Stomach (tissue), 4 donors: ENCODE measurements at regions not wholly inside any gene's neighbourhood (a gene's known extent, or its start where the extent isn't known, plus 50 kb on each side); places are given as distances from the start of the nearest gene placed in this dataset.

Source experiments
- EP300 ChIP-seq: sonication (generic); formaldehyde crosslinking; IDR thresholded peaks from one replicate; pipeline ENCODE4 v1.6.1; 2017; ENCODE audit warnings: antibody characterized with exemption
- POLR2A ChIP-seq, 4 donors: fragments of 450-650 bp; IDR thresholded peaks; one replicate each; pipeline ENCODE4 v1.6.1; 2016; ENCODE audit warnings: antibody characterized with exemption in 4 of 4, control low read depth in 2 of 4, mild to moderate bottlenecking in 1 of 4, moderate library complexity in 1 of 4
- POLR2AphosphoS5 ChIP-seq, 3 donors: sonication (generic); formaldehyde crosslinking; IDR thresholded peaks; one replicate each; pipeline ENCODE4 v1.6.1; 2016; ENCODE audit warnings: antibody characterized with exemption in 3 of 3
- TF ChIP-seq, protein P1 (sequence below), 7 experiments: fragments of 450-650 bp in 4 of 7; fragments of 200-600 bp in 3 of 7; sonication (generic) in 3 of 7; IDR thresholded peaks; one replicate each; pipeline ENCODE4 v1.5.1; 2016 to 2019; ENCODE audit warnings: antibody characterized with exemption in 7 of 7, control low read depth in 2 of 7, mild to moderate bottlenecking in 1 of 7

DNA sequence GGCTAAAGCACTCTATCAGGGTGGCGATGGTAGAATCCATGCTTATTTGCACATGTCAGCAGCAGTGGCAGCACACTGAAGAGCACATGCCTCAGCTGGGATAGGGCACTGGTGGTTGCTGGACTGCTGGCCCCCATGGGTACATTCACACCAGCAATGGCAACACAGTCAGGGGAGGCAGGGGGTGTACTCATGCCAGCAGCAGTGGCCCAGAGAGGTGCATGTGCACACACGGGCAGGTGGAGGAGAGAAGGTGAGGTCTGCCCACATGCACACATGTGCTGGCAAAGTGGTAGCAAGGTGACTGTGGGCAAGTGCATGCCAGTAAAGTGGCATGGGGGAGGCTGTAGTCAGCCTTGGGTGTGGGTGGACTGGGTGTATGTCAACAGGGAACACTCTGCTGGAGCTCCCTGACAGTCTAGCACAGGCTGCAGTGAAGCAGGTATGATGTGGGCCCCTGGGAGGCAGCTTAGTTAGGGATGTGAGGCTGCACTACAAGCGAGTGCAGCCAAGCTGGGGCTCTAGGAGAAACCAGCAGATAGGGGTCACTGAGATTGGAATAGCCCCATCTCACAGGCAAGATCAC lies 53.9 kb upstream of the NPAP1 start:
- TF ChIP-seq, protein P1, sequence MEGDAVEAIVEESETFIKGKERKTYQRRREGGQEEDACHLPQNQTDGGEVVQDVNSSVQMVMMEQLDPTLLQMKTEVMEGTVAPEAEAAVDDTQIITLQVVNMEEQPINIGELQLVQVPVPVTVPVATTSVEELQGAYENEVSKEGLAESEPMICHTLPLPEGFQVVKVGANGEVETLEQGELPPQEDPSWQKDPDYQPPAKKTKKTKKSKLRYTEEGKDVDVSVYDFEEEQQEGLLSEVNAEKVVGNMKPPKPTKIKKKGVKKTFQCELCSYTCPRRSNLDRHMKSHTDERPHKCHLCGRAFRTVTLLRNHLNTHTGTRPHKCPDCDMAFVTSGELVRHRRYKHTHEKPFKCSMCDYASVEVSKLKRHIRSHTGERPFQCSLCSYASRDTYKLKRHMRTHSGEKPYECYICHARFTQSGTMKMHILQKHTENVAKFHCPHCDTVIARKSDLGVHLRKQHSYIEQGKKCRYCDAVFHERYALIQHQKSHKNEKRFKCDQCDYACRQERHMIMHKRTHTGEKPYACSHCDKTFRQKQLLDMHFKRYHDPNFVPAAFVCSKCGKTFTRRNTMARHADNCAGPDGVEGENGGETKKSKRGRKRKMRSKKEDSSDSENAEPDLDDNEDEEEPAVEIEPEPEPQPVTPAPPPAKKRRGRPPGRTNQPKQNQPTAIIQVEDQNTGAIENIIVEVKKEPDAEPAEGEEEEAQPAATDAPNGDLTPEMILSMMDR (IDR thresholded peaks at IDR 0.05), result no peak
- TF ChIP-seq EP300 (no peak), POLR2A (IDR thresholded peaks at IDR 0.05) (no peak), POLR2AphosphoS5 (IDR thresholded peaks at IDR 0.05) (no peak)
